ENCODE measurements at regions not wholly inside any gene's neighbourhood (a gene's known extent, or its start where the extent isn't known, plus 50 kb on each side); places are given as distances from the start of the nearest gene placed in this dataset.

DNA sequence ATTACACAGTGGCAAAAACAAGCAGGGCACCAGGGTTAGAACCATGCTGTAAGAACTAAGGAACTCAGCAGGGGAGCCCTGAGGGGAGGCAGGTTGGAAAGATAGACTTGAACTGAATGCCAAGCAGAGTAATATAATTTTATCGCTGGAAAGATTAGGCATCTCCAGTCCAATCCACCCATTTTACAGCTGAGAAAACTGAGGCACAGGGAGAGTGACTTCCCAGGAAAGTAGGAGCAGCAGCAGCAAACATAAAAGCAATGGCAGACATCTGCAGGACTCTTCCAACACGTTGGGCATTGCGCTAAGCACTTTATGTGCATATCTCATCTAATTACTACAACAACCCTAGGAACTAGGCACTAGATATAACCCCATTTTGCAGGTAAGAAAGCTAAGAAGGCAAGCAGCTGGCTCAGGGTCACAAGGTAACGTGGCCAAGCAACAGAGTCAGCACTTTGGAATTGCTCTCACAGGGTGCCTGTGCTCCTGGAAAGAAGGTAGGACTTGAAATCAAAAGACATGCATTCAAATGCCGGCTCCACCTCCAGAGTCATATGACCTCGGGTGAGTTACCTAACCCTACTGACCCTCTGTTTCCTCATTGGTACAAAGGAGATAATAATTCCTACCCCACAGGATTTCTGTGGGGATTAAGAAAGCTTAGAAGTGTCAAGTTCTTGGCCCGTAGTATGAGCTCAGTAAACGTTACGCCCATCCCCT, 215.3 kb downstream of the BARX2 start:
- DNase-seq, result no peak

DNA sequence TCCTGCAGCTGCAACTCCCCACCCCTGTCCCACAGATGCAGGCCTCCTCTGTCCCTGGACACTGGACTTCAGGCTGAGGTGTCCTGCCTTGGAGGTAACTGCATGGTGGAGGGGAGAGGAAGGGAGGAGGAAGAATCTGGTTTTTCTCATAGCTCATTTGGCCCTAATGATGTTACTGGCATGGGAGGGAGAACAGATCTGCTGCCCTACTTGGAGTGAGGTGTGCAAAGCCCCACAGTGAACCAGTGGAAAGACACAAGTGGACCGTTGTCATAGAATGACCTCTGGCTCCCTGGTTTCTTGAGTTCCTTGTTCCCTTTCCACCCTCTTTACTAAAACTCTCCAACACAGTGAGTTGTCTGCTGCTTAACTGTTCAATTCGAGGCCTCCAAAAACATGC, 215.9 kb downstream of the BARX2 start:
- DNase-seq, result no peak

DNA sequence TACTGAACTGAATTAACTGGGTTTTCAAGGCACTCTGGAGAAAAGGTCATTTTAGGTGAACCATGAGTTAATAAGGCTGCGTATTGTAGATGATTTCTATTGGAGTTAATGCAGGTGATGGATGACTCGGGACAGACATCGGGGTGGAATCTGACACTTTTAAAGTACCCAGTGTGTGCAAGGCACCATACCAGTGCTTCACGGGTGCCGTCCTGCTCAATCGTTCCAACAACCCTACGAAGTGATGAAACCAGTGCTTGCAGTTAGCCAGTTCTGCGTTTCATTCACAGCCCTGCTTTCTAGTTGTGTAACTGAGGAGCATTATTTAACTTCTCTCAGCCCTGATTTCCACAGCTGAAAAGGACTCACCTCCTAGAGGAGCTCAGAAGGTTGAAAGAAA, 216.5 kb downstream of the BARX2 start:
- DNase-seq, result no peak

DNA sequence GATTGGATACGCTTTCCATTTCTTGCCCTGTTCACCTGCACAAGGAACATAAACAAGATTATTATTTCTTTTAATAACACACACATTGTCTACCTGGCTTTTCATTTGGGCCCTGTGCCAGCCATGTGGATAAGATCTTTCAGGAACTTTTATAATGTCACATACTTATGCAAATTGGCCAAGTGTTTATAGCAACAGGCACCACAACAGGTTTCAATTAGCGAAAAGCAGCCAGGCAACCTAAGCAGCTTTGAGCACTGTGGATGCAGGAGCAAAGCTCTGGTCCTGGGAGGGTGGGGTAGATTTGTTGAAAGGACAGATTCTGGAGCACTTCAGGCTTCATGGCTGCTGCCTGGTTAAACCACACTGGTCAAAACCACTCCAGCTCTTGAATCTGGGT, 217.4 kb downstream of the BARX2 start:
- DNase-seq, result no peak

DNA sequence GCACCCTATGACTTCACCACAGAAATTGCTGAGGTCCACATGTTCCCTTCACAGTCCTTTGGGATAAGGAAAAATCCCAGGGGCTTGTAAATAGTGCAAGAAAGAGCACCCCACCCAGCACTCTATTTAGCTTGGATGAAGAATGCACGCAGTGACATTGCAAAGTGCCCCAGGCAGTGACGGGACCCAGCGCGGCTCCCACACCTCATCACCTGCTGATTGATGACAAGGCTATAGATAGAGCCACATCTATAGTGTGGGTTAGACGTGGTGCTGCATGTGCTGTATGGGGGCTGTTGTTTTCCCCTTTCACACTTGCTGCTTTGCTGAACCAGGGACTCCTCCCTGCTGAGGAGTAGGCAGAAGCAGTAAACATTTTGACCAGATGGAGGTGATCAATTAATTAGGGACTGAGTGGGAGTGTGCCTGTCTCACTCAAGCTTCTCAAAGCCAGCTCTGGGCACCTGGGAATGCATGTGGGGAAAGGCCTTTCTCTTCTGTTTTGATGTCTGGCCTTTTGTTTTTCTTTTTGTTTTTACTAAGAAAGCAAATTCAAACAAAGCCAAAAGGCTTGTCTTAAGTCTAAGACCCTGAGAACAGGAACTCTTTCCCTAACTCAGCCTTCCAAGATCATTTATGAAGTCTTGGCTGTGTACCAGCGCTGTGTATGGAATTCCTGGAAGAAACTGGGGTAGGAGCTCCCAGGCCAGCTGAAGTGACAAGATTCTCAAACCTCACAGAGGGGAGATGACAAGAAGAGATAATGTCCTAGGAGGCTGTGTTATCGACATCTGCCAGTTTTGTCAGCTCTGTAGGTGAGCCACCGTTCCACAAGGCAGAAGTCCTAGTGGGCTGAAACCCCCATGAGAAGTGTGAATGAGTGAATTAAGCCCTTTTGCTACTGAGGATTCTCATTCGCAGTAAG, 219.7 kb downstream of the BARX2 start:
- no peak for DNase-seq

DNA sequence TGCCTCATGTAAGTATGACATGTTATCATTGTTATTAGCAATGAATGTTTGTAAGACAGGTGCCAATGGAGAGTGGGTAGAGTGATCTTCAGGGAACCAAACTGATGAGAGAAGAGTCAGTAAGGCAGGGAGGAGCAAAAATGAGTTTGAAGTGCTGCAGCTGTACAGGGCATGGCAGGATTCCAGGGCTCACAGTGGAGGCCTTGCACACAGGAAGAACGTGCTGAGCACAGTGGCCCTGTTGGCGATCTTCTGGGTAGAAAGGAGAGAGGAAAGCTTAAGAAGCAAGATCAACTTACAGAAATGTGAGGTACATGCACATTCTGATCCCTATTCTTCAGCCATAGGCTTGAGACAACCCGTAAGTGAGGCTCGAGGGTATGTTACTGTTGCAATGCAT, 219.3 kb upstream of the TMEM45B start:
- DNase-seq, result no peak

DNA sequence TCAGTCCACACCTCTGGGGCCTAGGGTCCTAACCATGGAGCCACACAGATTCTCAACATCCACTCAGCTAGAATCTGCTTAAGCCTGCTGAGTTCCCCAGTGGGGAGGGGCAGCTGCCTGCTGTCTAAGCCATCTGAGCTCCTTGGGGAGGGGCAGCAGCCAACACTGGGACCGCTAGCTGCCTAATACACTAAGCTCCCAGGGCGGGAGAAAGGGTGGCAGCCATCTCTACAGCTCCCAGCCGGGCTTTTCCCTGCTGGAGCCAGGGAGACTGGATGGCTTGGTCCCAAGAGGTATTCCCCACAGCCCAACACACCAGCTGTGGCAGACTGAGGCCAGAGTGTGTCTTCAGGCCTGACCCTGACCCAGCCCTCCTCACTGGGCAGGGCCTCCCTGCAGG, 217.3 kb upstream of the TMEM45B start:
- no peak for DNase-seq

DNA sequence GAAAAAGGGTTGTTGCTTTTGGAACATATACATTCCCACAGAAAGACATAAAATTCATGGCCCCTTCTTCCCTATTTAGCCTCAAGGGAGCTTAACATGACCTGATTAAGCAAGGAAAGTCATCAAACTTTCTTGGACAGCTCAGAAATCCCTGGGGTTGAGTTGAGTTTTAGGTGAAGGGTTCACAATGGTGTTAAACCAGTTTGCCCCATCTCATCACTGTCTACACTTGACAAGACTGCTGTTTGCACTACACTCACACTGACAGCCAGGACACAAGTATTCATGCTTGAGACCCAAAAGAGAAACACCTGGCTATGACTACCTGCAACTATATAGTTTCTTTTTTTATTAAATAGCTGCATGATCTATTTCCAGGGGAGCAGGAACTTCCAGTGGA, 209.8 kb upstream of the TMEM45B start:
- no peak for DNase-seq

DNA sequence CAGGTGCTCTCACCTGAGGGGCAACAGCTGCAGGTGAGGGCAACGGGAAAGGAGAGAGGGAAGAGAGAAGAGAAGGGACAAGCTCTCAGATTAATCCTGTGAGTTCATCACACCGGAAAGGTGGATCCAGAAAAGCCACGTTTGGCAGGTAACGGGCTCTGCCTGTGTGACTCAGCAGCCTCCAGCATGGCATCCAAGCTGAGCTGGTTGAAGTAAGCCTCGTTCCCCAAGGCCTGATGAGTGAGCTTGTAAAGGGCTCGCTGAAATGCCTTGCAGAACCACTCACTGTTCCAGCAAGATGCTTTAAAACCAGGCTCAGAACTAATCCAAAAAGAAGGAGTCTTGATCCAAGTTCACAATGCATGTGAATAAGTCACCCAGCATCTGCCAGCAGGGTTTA, 206.9 kb upstream of the TMEM45B start:
- no peak for DNase-seq

DNA sequence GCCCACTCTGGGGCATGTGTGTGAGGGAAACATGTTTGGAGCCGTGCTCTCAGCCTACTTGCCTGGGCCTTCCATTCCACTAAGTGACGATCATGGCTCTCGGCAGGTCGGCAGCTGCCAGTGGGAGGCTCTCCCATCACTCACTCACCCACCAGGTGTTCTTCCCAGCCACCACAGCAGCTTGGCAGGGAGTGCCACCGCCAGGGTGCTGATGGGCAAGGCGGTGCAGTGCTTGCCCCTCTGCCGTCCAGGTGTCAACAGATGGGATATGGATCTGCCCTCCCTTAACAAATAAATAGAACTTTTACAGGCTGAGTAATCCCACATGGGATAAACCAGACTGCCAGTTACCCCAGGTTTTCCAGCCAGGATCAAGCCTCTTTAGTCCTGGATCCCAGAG, 205.5 kb upstream of the TMEM45B start:
- no peak for DNase-seq

DNA sequence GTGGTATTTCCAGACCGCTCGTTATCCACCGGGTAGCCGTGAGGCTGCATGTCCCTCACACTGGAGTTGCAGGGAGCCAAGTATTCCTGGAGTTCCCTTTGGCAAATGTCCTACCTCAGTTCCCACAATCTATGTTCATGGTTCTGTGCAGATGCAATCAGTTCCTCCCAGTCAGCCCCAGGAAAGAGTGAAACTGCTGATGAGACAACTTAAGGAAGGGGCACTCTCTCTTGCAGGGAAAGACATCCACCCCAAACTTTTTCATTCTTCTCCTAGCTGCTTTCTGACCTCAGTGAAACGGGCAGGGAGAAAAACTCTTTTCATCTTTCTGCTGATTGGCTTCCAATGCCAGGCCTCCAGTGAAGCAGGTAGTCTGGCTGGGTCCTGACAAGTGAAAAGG, 205.1 kb upstream of the TMEM45B start:
- DNase-seq, result no peak

DNA sequence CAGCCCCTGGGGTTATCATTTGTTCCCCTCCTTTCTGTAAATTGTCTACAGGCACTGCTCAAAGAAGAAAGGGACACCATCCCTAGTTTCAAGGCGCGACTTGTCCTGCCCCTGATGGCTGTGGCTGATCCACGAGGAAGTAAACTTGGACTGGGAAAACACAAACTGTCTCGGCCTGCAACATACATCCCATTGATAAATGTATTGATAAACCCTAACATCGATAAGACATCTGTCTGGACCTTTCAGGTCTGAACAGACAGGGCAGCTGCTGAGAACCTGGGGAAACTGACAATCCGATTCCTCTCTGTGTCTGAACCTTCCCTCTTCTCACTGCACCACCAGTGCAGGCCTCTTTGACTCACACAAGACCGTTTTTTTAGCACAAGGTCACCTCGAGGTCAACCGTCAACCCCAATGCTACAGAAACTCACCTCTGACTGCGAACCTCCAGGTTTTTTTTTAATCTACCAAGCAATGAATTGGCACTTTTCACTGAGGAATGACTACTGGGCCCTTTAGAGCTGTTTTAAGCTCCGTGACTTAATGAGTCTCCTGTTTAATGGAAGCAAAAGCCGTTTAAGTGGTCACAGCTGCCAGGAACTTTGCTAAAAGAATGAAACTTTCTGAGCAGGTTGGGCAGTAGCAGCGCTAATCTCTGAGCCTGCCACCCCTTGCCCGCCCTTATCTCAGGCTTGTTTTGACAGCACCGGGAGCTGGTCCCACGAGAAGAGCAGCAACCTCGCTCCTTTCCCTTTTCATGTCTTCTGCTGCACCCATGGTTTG, 203.8 kb upstream of the TMEM45B start:
- no peak for DNase-seq

DNA sequence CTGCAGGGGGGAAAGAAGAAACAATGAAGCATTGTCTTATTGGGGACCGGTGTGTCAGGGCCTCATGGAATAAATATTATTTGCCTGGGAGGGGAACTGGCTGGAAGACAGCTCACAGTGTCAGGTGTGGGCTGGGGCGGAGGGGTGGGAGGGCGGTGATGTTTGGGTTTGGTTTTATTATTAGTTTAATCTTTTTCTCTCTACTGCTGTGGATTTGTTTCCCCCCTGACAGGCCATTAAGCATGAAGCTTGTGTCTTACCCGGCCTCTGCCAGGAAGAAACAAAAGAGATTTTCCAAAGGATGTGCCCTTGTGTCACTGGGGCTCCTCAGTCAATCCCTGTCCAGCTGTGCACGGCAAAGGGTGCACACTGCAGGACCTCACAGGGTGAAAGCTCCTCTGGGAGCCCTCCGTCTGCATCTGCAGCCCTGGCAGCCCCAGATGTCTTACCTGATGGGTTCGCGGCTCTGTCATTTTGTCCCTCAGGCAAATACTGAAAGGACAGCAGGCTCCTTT, 203.1 kb upstream of the TMEM45B start:
- no peak for DNase-seq

DNA sequence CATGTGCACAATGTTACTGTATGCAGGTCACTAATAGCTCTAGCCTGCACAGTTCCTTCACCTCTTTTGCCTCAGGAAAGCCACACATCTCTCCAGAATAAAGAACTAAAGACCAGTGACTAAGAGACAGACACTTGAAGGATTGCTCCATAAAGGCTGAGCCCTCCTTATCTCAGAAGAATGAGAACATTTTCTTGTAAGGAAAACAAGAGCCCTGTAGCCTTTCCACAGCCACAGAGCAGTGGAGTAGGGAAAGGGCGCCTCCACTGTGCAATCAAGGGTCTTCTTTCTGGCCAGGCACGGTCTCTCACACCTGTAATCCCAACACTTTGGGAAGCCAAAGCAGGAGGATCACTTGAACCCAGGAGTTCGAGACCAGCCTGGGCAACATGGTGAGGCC, 202.6 kb upstream of the TMEM45B start:
- DNase-seq, result no peak

DNA sequence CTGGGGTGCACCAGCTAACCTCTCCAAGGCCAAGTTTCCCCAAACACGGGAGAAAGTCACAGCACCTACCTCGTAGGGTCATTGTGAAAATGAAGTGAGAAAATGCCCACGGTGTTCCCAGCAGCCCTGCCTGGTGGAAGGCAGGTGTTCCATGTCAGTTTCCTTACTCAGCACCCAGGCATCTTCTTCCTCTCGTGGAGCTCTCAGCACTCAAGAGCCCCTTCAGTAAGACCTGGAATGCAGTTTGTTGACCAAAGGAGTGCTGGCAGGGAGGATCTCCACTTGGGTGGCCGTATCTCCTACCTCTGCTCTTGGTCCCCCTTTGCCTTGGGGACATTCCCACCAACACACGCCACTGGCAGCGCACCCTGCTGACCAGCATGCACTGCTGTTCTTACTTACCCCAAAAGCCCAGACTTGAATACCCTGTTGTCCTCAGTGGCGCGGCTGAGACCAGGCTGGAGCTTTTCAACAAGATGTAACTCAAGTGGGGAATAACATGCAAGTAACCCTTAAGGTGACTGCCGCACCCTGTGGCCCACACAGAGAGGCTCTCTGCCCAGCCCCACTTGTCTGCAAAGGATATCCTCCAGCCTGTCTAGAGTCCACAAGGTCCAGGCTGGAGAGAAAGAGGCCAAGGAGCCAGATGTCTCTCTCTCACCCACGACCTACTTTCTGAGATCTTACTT, 201.2 kb upstream of the TMEM45B start:
- no peak for DNase-seq

DNA sequence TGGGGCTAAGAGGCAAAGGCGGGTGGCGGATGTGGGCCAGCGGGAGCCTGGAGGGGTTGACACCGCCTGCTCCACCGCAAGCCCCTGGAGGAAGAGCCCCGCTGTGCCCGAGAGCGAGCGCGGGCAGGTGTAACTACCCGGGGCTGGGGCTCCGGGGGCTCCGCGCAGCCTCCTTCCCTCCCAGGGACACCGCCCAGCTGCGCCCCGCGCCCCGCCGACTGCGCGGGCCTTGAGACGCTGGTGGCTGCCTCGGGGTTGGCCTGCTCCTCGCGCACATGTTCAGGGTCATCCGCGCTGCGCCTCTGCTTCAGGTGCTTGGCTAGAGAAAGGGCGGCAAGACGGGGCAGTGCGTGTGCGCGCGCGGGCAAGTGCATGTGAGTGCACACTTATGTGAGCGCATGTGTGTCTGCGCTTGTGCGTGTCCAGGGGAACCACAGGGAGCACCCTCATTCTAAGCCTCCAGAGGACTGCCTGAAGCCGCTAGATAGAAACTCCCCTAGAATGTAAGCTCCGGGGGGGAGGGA, 197.5 kb upstream of the TMEM45B start:
- no peak for DNase-seq

DNA sequence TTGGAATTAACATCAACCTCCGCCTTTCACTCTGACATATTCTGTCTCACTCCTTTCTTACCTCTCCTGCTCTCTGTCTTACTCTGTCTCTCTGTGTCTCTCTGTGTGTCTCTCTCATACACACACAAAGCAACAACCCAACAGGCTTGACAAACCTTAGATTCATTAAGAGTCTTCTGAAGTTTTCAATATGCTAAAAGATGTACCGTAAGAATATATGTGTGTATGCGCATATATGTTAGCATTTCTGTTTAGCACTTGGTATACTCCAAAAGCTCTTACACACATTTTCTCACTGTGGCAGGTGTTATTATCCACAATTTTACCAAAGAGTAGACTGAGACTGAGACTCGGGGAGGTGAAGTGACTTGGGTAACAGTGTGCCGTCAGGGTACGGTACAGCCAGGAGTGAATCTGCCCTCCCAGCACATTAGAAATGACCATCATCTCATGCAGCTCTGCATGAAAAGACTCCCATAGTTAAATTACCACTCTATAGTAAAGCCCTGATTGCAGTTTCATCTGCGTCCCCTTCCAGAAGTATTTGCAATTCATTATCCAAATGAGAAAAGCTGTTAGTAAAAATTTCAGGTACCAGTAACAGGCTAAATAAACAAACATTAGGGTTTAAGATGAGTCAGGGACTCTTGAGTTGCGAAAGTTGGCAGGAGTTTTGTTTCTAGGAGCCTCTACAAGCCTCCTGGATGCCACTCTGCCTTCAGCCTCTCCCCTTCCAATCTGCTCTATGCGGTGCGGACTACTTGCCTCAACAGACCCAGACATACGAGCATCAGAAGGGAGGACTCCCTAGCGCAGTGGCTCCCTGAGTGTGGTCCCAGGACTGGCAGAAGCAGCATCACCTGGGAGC, 195.2 kb upstream of the TMEM45B start:
- no peak for DNase-seq

DNA sequence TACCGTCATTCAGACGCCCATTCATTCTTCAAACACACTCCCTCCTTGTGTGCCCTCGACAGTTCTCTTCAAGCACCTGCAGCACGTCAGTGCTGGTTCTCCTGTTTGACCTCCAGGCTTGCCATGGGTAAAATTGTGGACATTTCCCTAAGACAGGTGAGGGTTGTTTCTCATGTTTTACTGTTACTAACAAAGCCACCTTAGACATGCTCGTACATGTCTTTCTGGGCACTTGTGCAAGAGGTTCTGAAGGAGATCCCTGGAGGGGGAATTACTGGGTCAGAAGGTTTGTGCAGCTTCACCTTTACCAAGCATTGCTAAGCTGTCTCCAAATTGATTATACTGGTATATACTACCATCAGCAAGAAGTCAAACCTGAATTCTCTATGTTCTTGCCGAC, 189.7 kb upstream of the TMEM45B start:
- DNase-seq, result no peak

DNA sequence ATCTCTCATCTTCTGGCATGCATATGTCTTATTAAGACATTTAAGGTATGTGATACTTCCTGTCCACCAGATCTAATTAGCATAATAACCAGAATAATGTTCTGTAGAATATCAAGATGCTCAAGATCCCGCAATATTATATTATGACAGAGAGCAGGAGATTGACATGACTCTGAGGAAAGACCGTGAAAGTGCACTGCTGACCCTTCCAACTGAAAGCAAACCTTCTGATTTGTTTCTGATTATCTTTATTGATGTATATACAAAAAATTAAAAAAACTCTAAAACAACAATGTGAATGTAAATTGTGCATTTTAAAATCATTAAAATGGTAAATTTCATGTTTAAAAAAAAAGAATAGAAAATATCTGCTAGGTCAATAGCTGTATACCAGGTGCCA, 184.4 kb upstream of the TMEM45B start:
- no peak for DNase-seq

DNA sequence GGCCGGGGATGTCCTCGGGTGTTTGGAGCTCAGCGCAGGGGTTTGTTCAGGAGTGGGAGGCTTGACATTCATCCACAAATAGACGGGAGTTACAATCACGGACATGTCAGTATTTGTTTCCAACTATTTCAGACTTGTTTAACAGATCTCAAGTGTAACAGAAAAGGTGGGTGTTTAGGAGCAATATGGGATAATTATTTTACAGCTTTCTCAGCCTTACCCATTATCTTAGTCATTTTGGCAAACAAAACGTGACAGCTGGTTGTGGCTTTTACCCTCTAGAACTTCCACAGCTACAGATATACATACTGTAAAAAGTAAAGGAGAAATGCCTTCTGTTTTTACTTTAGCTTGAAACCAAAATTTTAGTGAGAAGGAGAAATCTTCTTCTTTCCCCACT, 178.7 kb upstream of the TMEM45B start:
- no peak for DNase-seq

DNA sequence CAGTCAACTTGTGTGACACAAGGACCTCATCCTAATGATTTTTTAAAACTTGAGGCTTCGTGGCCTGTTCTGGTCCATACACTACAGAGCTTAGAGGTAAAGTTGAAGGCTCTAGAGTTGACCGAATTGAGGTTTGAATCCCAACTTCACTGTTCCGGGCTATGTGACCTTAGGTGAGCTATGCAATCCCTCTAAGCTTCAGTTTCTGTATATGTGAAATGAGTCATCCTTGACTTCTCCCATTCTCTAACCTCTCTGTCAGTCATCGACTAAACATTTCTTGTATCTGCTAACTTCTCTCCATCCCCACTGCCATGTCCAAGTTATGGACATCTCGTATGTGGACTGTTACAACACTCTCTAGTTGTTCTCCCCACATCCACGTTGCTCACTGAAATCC, 178.2 kb upstream of the TMEM45B start:
- no peak for DNase-seq

Data from CD4-positive, alpha-beta T cell treated with Interleukin-15 for 1 hour (primary cell).